ENCODE measurements at regions not wholly inside any gene's neighbourhood (a gene's known extent, or its start where the extent isn't known, plus 50 kb on each side); places are given as distances from the start of the nearest gene placed in this dataset.

GRCh38 chr10:117477961-117478670 lies 64.4 kb upstream of the EMX2 start:
- no peak for TF ChIP-seq EP300 (IDR thresholded peaks at IDR 0.05)
- no peak for TF ChIP-seq CTCF (IDR thresholded peaks at IDR 0.05)
- TF ChIP-seq POLR2AphosphoS5 (IDR thresholded peaks at IDR 0.05): no peak
- TF ChIP-seq POLR2A (IDR thresholded peaks at IDR 0.05): no peak

Measured in gastroesophageal sphincter (tissue), 3 donors.